ENCODE measurements at regions not wholly inside any gene's neighbourhood (a gene's known extent, or its start where the extent isn't known, plus 50 kb on each side); places are given as distances from the start of the nearest gene placed in this dataset.

GRCh38 chr11:33646629-33647028 is 54.0 kb downstream of the C11orf91 start:
- no peak for DNase-seq

GRCh38 chr11:33646168-33646567 is 54.5 kb downstream of the C11orf91 start:
- DNase-seq: no peak

GRCh38 chr11:33645686-33646085 is 54.9 kb downstream of the C11orf91 start:
- no peak for DNase-seq

GRCh38 chr11:33643167-33643824 is 57.3 kb downstream of the C11orf91 start:
- no peak for DNase-seq

- DNase-seq: no peak
These were observed 58.0 kb downstream of the C11orf91 start for GRCh38 chr11:33642461-33643166.

- no peak for DNase-seq
These were observed 59.8 kb downstream of the C11orf91 start for GRCh38 chr11:33640730-33641371.

GRCh38 chr11:33638608-33639007 is 62.0 kb downstream of the C11orf91 start:
- no peak for DNase-seq

- DNase-seq: no peak
These were observed 64.5 kb downstream of the C11orf91 start for GRCh38 chr11:33636104-33636503.

GRCh38 chr11:33635161-33635560 is 65.5 kb downstream of the C11orf91 start:
- no peak for DNase-seq

- DNase-seq: no peak
These were observed 66.3 kb downstream of the C11orf91 start for GRCh38 chr11:33634291-33634834.

GRCh38 chr11:33633251-33634003 is 67.2 kb downstream of the C11orf91 start:
- DNase-seq: peak; percentile 72

GRCh38 chr11:33631749-33632091 is 68.9 kb downstream of the C11orf91 start:
- no peak for DNase-seq

GRCh38 chr11:33630936-33631748 is 69.5 kb downstream of the C11orf91 start:
- no peak for DNase-seq

GRCh38 chr11:33624083-33624482 is 76.5 kb downstream of the C11orf91 start:
- DNase-seq: no peak

- no peak for DNase-seq
These were observed 77.8 kb downstream of the C11orf91 start for GRCh38 chr11:33622806-33623205.

- no peak for DNase-seq
These were observed 78.4 kb downstream of the C11orf91 start for GRCh38 chr11:33622186-33622585.

GRCh38 chr11:33620423-33621171 is 80.0 kb downstream of the C11orf91 start:
- no peak for DNase-seq

- no peak for DNase-seq
These were observed 81.7 kb downstream of the C11orf91 start for GRCh38 chr11:33618956-33619355.

- no peak for DNase-seq
These were observed 82.3 kb downstream of the C11orf91 start for GRCh38 chr11:33618351-33618710.

GRCh38 chr11:33617672-33618350 is 82.8 kb downstream of the C11orf91 start:
- no peak for DNase-seq

- DNase-seq: no peak
These were observed 84.1 kb downstream of the C11orf91 start for GRCh38 chr11:33616552-33616951.
